ENCODE measurements at regions not wholly inside any gene's neighbourhood (a gene's known extent, or its start where the extent isn't known, plus 50 kb on each side); places are given as distances from the start of the nearest gene placed in this dataset.

GRCh38 chr5:2262620-2263019 is 379.9 kb upstream of the IRX4 start:
- no peak for DNase-seq (ENCODE audit: low spot score)

- no peak for DNase-seq (ENCODE audit: low spot score)
These were observed 378.4 kb upstream of the IRX4 start for GRCh38 chr5:2261004-2261703.

GRCh38 chr5:2260211-2261003 is 377.7 kb upstream of the IRX4 start:
- no peak for DNase-seq (ENCODE audit: low spot score)

DNA sequence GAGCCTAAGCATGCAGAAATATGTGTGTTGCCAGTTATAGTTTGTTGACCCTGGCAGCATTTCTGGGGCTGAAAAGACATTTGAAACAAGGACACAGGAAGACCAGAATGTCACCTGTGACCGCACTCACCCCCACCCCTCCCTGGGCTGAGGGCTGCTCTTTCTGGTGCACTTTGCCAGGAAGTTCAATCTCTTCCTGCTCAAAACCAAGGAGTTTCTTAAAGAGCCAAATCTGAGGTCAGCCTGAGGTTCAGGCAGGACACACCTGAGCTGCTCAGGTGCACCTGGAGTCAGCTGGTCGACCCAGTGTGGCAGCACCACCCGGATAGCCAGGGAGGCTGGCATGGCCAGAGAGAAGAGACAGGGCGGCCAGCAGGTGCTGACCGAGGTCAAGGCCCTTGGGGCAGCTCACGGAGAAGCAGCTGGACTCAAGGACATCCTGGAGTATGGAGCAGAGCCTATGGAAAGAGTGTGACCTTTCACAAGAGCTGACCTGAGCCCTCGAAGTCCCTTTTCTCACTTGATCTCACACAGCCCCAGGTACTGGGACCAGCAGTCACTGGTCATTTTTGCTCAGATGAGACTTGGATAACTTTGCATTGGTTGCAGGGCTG is 376.9 kb upstream of the IRX4 start:
- DNase-seq (ENCODE audit: low spot score), result no peak

DNA sequence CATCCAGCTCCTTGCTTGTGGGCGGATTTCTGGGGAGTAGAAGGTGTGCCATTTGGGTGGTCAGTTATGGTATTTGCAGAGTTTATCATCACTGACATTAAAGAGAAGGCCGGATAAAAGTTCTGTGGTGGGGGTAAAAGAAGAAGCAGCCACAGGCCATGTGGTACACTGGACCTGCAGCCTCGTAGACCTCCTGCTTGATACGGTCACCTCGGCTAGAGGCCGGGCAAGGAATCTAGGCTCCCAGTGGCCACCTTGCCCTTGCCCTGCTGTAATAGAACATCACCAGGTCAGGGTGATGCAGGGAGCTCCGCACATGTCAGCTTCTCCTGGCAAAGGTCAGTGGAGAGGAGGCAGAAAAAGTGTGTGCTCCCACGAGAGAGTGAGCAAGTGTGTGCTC is 376.1 kb upstream of the IRX4 start:
- no peak for DNase-seq (ENCODE audit: low spot score)

DNA sequence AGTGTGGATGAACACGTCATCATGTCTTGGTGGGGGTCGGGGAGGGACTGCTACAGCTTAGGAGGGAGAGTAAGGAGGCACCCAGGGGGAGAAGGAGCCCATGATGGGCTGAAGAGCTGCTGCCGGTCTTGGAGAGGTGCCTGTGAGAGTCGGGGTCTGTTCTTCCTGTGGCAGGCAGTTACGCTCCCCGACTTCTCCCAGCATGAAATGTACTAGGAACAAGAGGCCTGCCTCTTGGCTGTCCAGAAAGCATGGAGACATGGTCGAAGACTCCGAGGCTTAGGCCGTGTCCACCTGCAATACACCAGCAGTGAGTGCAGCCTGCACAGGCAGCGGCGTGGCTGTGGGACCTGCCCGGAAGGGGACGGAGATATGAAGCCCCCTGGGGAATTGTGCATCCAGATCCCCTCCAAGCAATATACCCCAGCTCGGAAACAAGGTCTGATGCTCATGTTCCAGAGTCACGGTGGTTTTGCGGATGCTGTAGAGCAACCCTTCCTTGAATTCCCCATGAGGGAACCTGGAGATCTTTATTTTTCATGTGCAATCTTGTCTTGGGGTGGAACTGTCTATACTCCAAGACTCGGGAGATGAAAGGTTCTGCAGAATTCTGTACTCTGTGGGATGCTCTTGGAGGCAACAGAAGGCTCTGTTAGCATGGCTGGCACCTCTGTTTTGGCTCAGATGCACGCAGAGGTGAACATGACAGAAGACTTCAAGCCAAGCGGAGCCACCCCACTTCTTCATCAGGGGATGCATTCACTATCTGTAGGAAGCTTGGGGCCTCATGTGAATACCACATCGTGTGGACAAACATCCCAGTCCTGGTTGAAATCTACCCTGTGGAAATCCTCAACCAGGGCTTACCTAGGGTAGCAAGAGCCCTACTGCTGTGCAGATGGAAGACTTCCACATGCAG is 374.9 kb upstream of the IRX4 start:
- no peak for DNase-seq (ENCODE audit: low spot score)

- no peak for DNase-seq (ENCODE audit: low spot score)
These were observed 374.1 kb upstream of the IRX4 start for GRCh38 chr5:2256691-2257280.

- no peak for DNase-seq (ENCODE audit: low spot score)
These were observed 373.4 kb upstream of the IRX4 start for GRCh38 chr5:2255915-2256690.

DNA sequence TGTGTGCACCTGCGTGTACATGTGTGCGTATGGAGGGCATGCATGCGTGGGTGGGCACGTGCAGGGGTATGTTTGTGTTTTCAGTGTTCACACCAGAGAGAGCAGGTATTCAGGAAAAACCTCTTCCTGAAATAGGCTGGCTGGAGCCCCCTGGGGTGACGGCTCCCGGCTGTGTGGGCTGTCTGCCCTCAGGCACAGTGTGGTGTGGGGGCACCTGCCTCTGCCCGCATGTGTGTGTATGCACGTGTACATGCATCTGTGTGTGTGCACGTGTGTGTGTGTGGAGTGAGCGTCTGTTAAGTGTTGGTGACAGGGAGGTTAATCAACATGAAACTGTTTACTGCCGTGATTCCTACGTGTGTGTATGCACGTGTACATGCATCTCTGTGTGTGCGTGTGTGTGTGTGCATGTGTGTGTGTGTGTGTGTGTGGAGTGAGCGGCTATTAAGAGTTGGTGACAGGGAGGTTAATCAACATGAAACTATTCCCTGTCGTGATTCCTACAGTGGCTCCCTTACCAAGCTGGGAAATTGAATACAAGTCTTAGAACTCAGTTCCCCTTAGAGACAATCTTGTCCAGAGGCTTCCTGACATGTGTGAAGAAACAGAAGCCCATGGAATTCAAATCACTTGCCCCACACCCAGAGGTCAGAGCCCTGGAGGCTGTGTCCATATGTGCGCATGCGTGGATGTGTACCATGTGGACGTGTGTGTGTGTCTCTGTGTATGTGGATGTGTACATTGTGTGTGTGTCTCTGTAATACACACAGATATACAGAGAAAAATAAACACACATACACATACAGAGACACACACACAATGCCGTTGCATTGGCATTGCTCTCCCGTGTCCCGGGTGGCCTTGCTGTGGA is 372.4 kb upstream of the IRX4 start:
- DNase-seq (ENCODE audit: low spot score), result no peak

DNA sequence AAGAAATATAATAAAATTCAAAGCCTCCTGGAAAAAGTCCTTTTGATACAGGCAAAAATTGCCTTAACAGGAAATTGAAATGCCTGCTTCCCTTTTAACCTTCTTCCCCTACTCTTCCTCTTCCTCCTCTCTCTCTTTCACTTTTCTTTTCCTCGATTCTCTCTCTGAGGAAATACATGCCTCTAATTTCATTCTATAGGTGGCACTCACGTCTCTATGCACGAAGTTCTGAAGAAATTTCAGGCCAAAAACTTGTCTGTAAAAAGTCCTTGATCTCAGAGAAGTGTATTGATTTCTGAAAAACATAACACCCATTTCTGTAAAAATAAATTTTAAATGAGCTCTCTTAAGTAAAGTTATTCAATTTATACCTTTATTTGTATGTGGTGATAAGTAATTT is 371.7 kb upstream of the IRX4 start:
- DNase-seq (ENCODE audit: low spot score), result no peak

DNA sequence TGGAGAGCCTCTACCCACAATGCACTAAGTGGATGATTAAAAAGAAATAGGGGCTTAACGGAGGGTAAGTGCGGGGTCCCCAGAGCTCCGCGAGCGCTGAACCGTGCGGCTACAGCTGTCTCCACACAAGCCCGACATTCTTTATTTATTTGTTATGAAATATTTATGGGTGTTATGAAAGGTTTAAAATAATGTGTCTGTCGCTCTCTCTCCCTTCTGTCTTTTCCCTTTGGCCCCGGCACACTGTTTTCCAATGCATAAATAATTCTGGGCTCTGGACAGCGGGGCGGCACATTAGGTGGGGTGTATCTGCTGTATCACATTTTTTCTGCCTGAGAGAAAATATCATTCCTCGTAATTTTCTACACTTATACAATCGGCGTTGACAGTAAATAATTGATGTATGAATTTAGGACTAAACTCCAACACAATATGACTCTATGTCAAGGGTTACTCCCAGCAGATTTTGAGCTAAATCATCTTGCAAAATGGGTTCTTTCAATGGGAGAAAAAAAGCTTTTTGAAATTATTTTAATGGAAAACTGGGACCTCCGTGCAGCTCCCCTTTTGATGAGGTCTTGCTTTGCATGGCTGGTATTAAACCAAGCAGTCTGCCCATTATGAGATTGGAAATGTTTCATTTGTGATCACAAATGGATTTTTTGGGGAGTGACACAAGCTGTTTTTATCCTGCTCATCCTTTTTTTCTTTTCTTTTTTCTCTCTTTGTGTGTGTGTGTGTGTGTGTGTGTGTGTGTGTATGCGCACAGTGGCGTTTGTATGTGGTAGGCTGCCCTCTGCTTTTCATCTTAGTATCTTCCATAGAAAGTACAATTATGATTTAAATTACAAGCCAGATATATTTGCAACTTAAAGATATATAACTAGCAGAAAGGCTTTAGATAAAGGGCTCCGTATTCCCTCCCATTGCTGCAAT is 370.6 kb upstream of the IRX4 start:
- no peak for DNase-seq (ENCODE audit: low spot score)

- DNase-seq (ENCODE audit: low spot score), result no peak
These were observed 369.0 kb upstream of the IRX4 start for GRCh38 chr5:2251751-2252150.

GRCh38 chr5:2251298-2251697 is 368.6 kb upstream of the IRX4 start:
- DNase-seq (ENCODE audit: low spot score), result no peak

GRCh38 chr5:2250365-2250950 is 367.7 kb upstream of the IRX4 start:
- DNase-seq (ENCODE audit: low spot score), result no peak

DNA sequence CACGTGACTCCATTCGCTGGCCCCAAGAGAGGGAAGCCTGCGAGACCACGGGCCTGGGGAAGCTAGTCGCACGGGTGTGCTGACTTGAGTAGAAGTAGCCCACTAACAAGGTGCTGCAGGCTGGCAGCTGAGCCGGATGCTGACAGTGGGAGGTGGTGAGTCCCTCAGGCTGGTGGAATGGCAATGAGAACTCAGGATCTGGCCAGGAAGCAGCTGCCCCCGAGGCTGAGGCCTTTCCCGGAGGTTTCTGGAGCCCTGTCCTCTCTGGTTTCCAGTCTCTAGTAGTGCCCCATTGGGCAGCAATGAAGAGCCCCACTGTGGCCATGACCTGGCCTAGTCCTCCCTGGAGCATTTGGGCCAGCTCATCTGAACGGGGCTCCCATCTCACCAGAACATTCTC is 366.7 kb upstream of the IRX4 start:
- no peak for DNase-seq (ENCODE audit: low spot score)

DNA sequence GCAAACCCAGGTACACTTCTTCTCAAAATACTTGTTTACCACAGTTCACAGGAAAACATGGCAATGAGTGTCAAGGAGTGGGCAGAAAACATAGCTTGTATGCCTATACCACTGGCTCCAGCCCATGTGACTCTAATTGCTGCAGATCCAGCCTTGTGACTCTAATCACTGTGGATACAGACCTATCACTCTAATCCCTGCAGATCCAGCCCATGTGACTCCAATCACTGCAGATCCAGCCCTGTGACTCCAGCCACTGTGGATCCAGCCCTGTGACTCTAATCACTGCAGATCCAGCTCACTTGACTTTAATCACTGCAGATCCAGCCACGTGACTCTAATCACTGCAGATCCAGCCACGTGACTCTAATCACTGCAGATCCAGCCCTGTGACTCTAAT is 366.3 kb upstream of the IRX4 start:
- DNase-seq (ENCODE audit: low spot score), result no peak

- no peak for DNase-seq (ENCODE audit: low spot score)
These were observed 359.8 kb upstream of the IRX4 start for GRCh38 chr5:2242539-2242938.

DNA sequence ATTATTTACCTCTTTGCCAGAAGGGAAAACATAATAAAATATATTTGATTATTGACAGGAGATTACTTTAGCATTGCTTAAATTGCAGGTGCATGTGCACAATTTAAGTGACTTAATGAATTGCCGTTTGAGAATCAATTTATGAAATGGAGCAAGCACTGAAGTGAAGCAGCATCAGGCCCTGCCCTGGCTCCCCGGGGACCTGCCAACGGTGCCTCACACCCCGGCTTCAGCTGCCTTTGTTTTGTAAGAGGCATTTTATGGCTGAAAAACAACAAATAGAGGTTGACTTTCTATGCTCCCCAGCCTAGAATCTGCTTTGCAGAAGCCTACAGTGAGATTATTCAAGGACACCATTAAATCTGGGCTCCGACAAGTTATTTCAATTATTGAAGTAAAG is 359.1 kb upstream of the IRX4 start:
- DNase-seq (ENCODE audit: low spot score), result no peak
